NCI-H345 treated with DMSO at 0.1 percent for 48 hours (cell line): ENCODE measurements at regions not wholly inside any gene's neighbourhood (a gene's known extent, or its start where the extent isn't known, plus 50 kb on each side); places are given as distances from the start of the nearest gene placed in this dataset.

Source experiments
- DNase-seq: peaks from one replicate; lab custom pipeline; 2025; ENCODE audit not compliant: unreplicated experiment; lab: John Stamatoyannopoulos, UW

GRCh38 chr11:92885600-92885999 lies 83.9 kb upstream of the MTNR1B start:
- no peak for DNase-seq

DNA sequence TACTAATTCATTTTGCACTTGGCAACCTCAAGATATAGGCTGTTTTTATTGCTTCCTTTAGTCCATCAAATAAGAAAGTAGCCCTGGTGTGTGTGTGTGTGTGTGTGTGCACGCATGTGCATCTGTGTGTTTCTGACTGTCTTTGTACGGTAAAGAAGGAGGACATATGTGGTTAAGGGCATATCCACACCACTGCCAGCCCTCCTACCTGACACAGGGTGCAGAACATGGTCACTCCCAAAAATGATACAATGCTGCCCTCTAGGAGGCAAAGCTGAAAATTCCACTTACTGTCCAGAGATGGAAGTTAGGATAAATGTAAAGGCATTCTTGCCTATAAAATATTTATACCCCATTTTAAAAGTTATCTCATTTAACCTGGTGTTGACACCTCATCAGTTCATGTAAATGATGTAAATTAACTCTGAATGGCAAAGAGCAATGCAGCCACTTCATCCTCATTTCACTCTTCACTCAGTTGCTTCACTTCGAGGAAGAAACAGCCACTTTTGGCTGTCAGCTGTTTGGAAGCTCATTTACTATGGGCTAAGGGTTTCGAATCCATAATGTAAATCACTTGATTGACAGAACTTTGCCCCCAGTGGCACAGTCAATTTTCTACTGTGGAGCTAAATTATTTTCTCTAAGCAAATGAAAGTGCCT lies 83.1 kb upstream of the MTNR1B start:
- DNase-seq = peak; percentile 76

GRCh38 chr11:92888696-92889095 lies 80.8 kb upstream of the MTNR1B start:
- no peak for DNase-seq

GRCh38 chr11:92890846-92891245 lies 78.6 kb upstream of the MTNR1B start:
- DNase-seq = no peak

DNA sequence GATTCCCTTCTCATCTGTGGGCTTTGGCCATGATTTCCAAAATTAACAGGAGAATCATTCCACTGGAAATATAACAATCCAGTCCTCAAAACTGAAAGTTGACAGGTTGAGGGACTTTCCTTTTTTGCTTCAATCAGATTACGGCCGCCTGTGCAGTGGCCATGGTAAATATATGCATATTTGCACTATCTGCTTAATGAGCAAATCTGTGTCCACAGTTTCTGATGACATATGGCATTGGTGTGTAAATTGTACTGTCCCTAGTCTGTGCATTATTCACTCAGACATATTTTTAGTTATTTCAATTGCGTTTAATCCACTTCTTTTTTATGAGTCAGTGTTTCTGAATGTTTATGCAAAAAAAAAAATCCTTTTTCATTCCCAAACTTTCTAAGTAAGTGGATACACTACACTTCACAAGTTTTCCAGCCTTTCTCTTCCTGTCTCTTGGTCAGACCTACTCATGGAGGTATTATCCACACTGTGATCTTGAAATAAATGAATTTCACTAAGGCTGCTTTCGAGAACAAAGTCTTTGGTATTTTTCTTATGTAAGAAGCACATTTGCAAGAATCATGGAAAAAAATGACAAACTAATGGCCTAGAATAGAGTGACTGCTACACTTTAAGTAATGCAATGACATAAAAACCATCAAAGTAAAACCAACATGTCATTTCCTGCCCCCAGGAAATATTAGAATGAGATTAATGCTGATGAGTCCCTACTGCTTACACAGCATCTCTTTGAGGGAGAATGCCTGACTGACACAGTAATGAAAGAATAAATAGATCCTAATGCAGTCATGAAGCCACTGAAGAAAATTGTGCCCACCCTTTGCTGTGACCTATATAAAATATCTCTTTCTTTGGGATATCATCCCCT lies 76.4 kb upstream of the MTNR1B start:
- DNase-seq = no peak

- no peak for DNase-seq
Observed at GRCh38 chr11:92894197-92894596, 75.3 kb upstream of the MTNR1B start.

GRCh38 chr11:92897487-92897886 lies 72.0 kb upstream of the MTNR1B start:
- no peak for DNase-seq

DNA sequence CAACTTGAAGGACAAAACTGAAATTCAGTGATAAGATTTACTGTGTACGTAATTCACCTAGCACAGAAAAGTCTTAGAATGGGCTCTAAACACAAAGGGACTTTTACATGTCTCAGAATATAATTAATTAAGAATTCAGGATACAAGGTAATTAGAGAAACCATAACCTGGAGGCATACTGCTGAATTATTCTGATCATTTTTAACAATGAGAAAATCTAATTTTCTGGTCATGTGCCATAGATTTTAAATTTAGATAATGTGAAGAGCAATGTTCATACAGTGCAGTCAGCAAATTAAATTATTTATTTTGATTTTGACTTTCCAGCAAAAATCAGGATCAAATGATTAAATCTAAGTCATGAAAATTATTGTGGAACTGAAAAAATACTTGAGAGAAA lies 67.0 kb upstream of the MTNR1B start:
- DNase-seq = no peak

GRCh38 chr11:92907671-92908070 lies 61.8 kb upstream of the MTNR1B start:
- no peak for DNase-seq

GRCh38 chr11:92909214-92909613 lies 60.2 kb upstream of the MTNR1B start:
- DNase-seq = no peak

DNA sequence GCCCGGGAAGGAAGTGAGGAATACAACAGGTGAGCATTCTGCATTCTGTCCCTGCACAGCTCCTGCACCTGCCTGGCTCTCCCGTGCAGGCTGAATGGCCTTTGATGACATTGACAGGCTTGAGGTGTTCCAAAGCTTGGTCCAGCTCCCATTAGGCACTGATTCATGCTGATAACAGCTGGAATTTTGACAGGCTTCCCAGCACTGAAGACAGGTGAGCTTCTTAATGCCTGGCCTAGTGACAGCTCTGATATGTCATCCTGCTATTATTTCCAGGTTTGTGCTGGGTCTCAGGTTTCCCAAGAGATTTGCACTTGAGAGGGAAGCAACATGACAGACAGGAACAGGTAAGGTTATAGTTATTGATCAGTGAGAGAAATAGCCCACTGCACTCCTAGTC lies 58.0 kb upstream of the MTNR1B start:
- DNase-seq = peak; percentile 59

- no peak for DNase-seq
Observed at GRCh38 chr11:92915551-92915950, 53.9 kb upstream of the MTNR1B start.

GRCh38 chr11:92916299-92916698 lies 53.2 kb upstream of the MTNR1B start:
- DNase-seq = no peak

DNA sequence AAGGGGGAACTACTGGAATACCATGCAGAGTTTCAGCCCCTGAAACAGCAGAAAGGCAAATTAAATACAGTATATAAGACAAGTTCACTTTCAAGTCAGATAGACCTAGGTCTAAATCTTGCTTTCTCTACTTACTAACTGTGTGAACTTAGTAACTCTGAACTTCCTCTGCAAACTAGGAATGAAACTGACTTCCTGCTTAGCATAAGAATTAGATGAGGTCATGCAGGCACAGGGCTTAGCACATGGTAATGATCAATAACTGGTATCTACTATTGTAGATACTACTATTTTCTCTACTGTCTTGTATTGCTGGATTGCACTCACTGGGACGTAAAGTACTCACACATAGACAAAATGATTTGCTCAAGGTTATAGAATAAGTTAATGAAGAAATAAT lies 51.5 kb upstream of the MTNR1B start:
- DNase-seq = no peak

GRCh38 chr11:92919048-92919447 lies 50.4 kb upstream of the MTNR1B start:
- no peak for DNase-seq
